PC-3 (cell line): ENCODE measurements at regions not wholly inside any gene's neighbourhood (a gene's known extent, or its start where the extent isn't known, plus 50 kb on each side); places are given as distances from the start of the nearest gene placed in this dataset.
"Not testable (repeated sequence)": the region's sequence is repeated elsewhere in the genome, so short reads cannot be mapped to it uniquely, and the experiment has no call there.

ENCODE experiments used
- EZH2 ChIP-seq: fragments of 300-600 bp; sonication (generic); IDR thresholded peaks from one replicate; pipeline ENCODE4 v1.6.1; 2017; ENCODE audit warnings: antibody characterized with exemption, mild to moderate bottlenecking, low read length; ENCODE audit not compliant: unreplicated experiment
- EZH2phosphoT487 ChIP-seq: fragments of 300-600 bp; sonication (generic); IDR thresholded peaks from 2 replicates; pipeline ENCODE4 v1.6.1; 2018; ENCODE audit warnings: mild to moderate bottlenecking, antibody characterized with exemption, low read length, borderline replicate concordance
- TF ChIP-seq, protein P1 (sequence below): fragments of 300-600 bp; sonication (generic); conservative IDR thresholded peaks from 2 replicates; pipeline ENCODE4 v1.5.1; 2017; ENCODE audit warnings: antibody characterized with exemption, low read depth, mild to moderate bottlenecking, low read length

DNA sequence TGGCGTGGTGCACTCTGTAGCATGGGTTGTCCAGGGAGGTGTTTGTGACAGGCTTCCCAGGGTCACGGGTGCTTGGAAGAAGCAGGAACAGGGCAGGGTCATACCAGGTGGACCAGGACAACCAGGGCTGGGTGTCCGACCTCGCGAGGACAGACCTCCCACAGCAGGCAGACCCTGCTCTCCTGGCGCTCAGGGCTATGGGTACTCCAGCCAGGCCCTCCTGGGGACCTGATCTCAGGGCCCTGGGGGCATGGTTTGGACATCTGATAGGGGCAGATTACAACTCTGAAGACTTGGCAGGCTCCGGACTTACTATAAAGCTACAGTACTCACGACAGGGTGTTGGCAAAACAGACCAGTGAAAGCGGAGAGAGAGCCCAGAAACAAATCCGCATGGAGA lies 5410.2 kb upstream of the TPTE start:
- TF ChIP-seq, protein P1, sequence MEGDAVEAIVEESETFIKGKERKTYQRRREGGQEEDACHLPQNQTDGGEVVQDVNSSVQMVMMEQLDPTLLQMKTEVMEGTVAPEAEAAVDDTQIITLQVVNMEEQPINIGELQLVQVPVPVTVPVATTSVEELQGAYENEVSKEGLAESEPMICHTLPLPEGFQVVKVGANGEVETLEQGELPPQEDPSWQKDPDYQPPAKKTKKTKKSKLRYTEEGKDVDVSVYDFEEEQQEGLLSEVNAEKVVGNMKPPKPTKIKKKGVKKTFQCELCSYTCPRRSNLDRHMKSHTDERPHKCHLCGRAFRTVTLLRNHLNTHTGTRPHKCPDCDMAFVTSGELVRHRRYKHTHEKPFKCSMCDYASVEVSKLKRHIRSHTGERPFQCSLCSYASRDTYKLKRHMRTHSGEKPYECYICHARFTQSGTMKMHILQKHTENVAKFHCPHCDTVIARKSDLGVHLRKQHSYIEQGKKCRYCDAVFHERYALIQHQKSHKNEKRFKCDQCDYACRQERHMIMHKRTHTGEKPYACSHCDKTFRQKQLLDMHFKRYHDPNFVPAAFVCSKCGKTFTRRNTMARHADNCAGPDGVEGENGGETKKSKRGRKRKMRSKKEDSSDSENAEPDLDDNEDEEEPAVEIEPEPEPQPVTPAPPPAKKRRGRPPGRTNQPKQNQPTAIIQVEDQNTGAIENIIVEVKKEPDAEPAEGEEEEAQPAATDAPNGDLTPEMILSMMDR = not testable (repeated sequence)
- not testable (repeated sequence) for TF ChIP-seq EZH2, EZH2phosphoT487
